NCI-H2107 (cell line): ENCODE measurements at regions not wholly inside any gene's neighbourhood (a gene's known extent, or its start where the extent isn't known, plus 50 kb on each side); places are given as distances from the start of the nearest gene placed in this dataset.
"Not testable (repeated sequence)": the region's sequence is repeated elsewhere in the genome, so short reads cannot be mapped to it uniquely, and the experiment has no call there.

Experiments used
- DNase-seq: peaks from one replicate; lab custom pipeline; 2025; lab: John Stamatoyannopoulos, UW

DNA sequence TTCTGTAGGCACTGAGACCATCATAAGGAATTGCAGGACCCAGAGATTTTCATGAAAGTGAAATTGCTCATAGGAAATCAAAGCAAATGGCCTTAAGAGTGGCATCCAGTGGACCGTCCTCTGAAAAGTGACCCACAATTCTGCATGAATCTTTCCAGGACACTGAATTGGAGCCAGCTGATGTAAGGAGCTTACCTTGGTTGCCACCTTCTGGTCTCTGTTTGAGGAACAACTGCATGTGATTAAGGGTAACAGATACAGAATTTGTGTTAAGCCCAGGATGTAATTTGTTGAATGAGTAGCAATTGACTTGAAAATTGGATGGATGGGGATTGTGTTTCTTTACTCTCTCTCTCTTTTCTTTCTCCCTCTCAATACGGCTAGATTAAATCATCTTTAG is 49.9 kb upstream of the GAS1 start:
- DNase-seq: no peak

DNA sequence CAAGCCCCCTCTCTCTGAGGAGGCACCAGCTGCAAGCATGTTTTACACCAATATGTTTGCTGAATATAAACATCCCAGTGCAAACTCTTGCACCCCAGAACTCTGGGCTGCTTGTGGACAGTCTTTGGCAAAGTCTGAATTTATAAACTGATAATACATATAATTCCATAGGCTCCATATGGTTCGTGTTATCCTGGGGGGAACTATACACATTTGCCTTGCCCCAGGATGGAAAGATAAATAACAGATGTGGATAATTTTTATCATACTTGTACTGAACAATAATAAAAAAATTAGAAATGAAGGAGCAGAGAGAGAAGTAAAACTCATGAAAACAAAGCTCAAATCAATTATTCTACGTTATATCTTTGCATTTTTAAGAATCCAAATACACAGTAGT is 50.6 kb upstream of the GAS1 start:
- no peak for DNase-seq

DNA sequence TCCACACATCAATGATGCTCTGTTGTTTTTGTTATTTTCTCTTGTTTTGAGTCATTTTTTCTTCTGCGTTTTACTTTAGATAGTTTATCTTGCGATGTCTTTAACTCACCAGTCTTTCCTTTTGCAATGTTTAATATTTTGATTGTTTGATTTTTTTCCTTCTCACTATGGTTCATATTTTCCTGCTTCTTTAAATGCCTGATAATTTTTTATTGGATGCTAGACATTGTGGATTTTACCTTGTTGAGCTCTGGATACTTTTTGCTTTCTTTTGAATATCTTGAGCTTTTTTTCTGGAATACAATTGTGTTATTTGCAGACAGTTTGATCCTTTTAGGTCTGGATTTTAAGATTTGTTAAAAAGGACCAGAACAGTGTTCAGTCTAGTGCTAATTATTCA is 55.2 kb upstream of the GAS1 start:
- DNase-seq: no peak

DNA sequence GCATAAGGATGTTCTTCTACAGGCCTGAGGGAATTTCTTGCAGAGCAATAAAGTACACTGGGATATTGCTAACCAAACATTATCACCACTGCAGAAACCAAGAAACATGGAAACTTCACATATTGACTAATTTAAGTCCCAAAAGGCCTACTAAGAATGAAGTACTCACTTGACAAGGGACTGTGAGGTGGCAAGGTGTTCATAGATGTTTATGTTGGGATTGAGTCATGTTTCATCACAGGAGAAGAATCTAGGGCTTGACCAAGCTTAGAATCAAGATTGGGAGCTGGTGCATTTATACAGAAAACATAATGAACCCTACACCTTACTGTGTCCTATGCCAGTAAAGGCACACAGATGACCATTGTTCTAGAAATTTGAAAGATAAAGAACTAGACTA is 56.7 kb upstream of the GAS1 start:
- DNase-seq: no peak

DNA sequence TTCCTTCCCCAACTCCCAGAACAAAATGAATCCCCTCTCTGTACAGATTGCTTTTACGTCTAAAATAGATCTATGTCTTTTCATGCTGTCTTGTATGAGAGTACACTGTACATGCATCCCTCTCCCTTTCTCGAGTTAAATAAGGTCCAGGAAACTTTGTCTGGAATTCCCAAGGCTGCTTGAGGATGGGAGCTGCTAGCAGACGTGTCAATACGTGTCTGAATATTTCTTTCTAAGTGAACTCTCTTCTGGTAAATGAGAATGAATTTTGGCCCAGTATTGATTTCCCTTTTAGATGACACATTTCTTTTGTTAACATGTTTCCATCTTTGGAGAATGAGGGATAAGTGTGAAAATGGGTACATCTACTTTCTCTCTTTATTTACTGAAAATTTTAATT is 59.6 kb upstream of the GAS1 start:
- DNase-seq: no peak

DNA sequence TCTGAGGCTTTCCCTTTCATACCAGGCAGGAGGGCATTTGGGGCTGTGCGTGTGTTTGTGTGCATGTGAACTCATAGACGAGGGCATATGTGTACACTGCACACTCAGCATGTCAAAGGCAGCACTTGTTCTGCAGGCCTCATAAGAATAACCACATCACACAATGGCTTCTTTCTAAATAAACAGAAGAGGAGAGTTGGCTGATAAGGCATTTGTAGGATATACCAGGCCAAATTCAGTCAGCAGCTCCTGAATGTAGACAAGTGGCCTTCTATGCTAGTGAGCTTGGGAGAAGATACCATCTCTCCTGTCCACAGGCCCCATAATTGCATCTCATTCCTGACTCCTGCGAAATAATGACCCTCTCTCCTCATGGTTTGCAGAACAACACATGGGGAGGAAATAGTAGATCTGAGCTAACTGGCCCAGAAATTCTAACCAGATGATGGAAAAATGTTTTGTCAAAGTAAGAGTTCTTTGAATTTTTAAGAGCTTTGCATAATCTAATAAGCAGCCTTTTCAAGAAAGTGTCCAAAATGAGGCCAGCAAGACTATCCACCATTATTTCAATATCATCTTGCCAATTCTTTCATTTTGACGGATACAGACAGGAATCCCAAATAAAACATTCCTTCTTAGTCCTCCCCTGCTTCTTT is 60.5 kb upstream of the GAS1 start:
- DNase-seq: no peak

DNA sequence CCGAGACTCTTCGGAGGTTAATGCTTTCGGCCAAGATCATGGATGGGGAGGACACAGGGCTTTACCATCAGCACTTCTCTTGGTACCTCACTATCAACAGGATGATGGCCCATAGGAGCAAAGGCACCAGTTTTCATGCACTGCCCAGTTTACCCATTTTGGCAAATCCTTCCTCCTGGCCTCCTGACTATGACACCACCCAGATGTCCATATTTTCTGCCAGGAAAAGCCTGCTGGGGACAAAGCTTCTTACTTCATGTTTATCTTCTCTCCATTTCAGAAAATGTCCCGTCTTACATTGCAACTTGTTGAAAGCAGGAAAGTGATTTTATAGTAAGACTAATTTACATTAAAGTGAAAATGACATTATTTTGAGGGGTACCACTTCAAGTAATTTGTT is 61.4 kb upstream of the GAS1 start:
- no peak for DNase-seq

DNA sequence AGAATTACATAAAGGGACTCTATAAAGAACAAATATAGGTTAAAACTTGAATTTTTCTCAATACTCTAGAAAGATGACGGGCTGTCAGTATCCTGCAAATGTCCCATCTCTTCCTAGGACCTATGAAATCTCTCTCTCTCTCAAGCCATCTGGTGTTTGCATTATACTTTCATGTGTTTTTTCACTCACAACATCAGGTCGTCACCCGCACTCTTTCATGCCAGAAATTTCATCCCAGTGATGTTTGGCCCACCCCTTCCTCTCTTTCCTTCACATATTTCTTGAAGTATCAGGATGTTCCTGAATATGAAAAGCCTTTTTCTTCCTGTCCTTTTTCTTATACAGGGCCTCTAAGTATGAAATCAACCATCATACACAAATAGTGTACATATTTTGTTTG is 63.3 kb upstream of the GAS1 start:
- no peak for DNase-seq

DNA sequence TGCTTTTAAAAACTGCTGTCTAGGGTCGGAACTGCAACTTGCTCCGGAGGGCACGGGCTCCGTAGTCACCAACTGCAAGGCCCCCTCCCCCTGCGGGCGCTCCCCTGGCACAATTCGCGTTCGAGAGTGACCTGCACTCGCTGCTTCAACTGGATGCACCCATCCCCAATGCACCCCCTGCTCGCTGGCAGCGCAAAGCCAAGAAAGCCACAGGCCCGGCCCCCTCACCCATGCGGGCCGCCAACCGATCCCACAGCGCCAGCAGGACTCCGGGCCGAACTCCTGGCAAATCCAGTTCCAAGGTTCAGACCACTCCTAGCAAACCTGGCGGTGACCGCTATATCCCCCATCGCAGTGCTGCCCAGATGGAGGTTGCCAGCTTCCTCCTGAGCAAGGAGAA is 64.2 kb upstream of the GAS1 start:
- DNase-seq: no peak

DNA sequence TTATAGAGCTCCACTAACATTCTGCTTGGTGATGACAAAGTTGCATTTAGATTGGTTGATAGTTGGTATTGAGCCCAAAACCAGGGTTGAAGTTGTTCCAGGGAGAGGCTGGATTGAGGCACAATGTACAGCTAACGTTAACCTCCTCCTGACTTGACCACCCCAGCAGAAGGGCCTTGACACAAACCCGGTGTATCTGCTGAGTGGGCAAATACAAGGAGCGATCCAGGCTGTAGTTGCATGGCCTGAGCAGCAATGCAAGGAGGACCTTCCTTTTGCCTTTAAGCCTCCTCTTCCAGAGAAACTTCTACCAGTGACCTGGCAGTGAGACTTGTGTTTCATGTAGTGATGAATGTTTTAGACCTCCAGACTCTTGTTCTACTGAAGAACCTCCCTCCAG is 66.2 kb upstream of the GAS1 start:
- no peak for DNase-seq

DNA sequence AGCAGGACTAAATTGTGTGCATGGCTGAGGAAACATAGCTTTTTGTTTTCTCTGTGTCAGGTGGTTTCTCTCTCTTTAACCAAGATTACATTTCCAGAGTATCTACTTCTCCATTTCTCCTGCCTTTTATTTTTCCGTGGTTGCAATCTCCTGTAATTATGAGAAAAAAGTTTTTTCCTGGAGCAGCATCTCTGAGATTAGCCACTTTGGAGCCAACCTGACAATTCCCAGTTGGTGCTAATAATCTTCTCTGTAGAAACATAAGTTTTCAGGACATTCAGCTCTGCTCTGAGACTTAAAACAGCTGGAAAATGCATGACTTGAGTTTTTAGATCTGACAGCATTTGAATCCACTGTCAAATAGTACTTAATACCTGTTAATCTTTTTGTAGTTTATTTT is 67.1 kb upstream of the GAS1 start:
- DNase-seq: no peak

DNA sequence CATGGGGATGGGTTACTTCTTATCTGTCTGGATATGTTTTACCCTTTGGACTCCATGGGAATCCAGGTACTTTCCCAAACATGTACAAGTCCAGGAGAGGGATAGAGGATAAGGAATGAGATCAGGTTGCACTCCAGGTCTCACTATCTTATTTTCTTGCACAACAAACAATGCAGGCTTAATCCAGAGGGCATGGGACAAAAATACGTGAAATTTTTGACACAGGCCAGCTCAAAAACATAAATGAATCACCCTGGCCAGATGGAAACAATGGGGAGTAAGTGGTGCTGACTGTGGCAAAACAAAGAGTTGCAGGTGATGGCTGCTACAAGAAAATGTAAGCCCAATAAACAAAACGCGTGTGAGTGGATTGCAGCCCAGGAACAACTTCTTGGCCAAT is 69.4 kb upstream of the GAS1 start:
- no peak for DNase-seq

DNA sequence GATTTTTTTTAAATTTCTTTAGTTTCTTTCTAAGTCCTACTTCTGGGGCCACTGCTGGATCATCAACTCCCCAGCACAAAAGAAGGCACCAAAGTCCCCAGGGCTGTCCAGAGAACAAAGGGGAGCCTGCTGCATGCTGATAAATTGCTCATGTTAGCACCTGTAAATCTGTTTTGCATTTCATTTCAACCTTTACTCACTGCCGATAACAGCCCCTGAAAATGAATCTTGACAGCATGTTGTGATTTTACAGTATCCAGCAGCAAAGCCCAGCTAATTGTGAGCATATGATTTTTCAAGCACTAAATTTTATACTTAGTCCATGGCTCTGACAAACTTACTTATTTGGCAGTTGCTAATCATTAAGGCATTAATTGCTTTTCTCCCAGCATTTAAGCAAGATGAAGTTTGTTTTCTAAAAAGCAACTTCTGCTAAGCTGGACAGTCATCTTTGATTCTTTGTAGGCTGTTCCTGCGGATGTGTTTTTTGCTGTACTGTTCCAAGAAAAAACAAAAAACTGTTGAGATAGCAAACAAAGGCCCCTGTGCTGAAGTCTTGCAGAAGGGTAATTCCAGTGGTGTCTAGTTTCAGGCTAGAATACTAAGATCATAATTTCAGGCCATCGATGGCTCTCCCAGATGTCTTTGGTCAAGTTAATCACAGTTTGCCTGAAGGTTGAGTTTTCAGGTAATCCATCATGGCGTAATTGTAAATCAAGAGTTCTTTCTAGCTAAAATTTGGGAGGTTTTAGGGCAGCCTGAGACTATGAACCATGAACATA is 73.1 kb upstream of the GAS1 start:
- DNase-seq: no peak

DNA sequence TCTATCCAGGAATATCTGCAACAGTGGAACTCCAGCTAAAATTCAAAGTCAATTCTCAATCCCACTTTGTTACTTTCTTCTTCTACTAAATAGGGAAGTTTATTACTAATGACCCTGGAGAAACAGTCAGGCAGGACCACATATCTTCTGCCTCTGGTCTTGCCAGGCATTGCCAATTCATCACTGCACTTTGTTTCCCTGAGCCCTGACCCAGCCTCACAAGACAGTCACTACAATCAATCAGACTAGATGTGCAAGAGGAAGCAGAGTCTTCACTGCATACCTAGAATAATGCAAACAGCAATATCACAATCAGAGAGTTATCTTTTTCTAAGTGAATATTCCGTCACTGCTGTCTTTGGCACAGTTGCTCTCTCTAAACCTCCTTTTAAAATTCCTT is 74.9 kb upstream of the GAS1 start:
- no peak for DNase-seq

DNA sequence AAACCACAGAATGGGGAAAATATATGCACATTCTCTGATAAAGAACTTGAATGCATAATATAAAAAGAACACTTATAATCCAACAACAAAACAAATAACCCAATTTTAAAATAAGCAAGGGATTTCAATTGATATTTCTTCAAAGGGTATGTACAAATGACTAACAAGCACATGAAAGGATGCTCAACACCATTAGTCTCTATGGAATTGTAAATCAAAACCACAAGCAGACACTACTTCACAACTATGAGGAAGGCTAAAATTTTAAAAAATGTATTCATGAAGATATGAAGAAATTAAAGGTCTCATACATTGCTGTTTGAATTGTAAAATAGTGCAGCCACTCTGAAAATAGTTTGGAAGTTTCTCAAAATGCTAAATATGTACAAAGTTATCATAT is 78.9 kb upstream of the GAS1 start:
- DNase-seq: no peak

DNA sequence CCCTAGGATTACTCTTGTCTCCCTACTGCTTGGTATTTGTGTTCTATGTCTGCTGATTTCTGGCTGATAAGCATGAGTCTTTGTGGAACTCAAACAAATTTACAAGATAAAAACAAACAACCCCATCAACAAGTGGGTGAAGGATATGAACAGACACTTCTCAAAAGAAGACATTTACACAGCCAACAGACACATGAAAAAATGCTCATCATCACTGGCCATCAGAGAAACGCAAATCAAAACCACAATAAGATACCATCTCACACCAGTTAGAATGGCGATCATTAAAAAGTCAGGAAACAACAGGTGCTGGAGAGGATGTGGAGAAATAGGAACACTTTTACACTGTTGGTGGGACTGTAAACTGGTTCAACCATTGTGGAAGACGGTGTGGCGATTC is 81.5 kb upstream of the GAS1 start:
- not testable (repeated sequence) for DNase-seq

DNA sequence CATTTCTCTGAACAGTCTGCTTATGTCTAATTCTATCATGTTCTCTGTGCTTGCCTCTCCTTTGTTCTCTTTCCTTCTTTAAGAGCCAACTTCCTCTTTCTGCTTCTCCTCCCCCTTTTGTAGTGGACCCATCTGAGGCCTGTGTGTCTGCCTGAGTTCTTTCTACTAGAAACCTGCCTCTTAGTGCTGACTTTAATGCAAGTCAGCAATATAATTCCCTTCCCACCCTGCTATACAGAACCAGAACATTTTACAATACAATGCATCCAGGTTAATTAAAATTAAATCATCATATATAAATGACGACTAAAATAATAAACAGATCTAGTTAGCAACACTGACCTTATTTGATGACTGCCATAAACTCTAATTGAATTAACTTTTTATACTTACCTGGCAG is 82.6 kb upstream of the GAS1 start:
- no peak for DNase-seq

DNA sequence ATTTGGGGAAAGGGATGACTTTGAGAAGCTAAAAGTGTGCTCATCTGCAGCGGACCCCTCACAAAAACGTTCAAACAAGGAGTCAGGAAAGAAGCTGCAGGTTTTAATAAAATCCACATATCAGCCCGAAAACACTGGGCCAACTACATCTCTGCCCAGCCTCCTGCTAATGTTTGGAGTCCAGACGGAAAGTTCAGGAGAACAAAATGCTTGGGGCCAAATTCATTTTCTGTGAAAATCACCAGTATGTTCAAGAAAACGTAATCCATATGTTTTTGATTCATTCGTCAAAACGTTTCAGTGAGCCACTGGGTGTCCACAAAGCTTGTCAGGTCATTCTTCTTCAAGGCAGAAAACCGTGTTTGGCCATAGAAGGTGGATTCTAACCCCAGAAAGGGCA is 87.5 kb upstream of the GAS1 start:
- DNase-seq: no peak

DNA sequence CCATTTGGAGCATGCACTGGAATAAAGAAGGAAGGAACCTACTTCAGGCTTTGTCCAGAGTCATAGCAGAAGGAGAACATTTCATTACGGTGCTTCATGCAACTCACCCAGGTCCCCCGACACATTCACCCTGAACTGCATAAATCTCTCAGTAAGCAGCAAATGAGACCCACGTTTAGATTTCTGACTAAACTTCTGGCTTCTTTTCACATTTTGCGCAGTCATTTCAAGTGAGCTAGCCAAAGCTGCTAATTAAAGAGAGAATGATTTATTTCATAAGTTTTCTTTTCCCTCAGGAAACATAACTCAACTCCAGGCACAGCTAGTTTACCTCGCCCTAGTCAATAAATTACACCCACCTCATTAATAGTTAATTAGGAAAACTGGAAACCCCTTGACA is 88.6 kb upstream of the GAS1 start:
- no peak for DNase-seq

DNA sequence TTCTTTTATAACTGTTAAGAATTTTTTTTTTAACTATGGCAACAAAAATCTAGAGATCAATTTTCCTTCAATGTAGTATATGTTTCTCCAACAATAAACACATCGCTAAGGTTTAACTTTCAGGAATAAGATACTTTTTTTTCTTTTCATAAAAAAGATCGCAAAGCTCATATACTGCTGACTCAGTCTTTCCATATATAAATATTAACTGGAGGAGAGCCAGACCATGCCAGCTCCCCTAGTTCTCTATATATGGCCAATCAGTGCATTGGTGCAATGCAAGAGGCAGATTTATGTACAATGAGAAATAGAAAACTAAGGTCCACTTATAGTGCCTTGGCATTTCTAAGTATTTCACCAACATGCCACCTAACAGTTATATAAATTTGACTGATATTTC is 89.2 kb upstream of the GAS1 start:
- DNase-seq: no peak

DNA sequence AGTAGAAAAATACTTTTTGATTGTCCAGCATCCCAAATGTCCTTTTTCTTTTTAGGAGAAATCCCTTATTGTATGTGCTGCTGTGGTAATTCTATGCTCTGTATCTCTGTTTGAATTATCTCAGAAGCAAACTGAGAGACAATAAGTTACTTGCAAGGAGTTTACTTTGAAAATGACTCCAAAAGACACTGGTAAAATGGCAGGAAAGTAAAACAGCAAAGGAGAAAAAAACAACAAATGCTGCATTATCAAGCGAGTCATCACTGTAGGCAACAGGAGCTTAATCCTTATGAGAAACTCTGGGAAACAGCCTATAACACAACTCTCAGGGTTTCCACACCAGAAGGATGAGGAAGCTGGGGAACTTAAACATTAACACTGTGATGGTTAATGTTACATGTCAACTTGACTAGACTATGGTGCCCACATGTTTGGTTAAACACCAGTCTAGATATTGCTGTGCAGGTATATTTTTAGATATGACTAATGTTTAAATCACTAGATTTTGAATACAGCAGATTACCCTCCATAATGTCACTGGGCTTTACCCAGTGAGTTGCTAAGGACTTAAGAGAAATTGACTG is 92.6 kb upstream of the GAS1 start:
- DNase-seq: no peak

DNA sequence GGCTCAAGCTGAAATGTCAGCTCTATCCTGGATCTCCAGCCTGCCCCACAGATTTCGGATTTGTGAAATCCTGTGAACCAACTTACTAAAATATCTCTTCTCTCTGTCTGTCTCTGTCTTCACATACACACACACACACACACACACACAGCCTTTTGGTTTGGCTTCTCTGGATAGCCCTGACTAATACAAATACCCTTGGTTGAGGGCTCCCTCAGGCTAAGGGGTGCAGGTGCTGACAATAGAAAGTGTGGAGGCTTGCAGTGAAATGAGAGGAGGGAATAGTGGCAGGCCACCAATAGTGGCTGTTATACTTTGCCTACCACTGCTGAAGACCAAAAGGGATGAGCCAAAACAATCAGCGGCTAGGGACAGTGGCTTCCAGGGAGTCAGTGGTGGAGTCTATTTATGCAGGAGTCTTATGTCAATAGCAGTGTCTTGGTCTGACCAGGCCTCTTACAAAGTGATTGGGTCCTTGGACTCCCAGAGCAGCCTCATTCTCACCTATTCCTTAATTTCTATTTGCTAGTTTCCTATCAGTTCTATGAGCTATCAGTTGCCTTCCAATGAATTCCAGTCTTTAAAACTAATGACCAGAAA is 93.2 kb upstream of the GAS1 start:
- DNase-seq: no peak

DNA sequence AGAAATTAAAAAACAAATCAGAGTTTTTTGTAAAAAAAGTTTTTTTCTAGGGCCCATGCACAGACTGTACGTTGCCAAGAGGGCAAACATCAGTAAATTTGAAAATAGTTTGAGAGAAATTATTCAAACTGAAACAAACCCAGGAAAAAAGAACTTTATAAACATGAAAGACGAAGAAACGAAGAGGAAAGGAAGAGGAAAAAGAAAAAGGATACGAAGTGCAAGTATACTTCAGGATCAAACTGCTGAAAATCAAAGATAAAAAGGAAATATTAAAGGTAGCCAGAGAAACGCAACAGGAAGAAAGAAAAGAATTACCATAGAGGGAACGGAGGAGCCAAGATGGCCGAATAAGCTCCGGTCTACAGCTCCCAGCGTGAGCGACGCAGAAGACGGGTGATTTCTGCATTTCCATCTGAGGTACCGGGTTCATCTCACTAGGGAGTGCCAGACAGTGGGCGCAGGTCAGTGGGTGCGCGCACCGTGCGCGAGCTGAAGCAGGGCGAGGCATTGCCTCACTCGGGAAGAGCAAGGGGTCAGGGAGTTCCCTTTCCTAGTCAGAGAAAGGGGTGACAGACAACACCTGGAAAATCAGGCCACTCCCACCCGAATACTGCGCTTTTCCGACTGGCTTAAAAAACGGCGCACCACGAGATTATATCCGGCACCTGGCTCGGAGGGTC is 94.4 kb upstream of the GAS1 start:
- DNase-seq: not testable (repeated sequence)
